ENCODE measurements at regions not wholly inside any gene's neighbourhood (a gene's known extent, or its start where the extent isn't known, plus 50 kb on each side); places are given as distances from the start of the nearest gene placed in this dataset.

DNA sequence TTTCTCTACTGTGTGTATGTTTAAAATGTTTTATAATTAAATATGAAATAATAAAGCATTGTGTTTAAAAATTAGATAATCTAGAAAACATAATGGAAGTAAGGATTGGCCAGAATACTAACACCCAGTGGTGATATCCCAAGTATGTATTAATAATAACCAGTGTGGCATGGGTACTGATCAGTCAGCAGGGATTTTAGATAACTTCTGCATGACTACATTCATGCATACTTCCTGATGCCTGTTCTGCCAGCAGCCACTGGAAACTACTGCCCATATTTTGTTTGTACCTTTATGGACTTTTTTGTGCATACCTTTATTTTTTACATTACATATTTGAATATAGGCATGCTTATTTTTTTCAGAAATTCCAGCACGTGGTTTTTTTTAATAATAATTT, 156.6 kb upstream of the TMEM196 start (continued):
- TF ChIP-seq, protein P1, sequence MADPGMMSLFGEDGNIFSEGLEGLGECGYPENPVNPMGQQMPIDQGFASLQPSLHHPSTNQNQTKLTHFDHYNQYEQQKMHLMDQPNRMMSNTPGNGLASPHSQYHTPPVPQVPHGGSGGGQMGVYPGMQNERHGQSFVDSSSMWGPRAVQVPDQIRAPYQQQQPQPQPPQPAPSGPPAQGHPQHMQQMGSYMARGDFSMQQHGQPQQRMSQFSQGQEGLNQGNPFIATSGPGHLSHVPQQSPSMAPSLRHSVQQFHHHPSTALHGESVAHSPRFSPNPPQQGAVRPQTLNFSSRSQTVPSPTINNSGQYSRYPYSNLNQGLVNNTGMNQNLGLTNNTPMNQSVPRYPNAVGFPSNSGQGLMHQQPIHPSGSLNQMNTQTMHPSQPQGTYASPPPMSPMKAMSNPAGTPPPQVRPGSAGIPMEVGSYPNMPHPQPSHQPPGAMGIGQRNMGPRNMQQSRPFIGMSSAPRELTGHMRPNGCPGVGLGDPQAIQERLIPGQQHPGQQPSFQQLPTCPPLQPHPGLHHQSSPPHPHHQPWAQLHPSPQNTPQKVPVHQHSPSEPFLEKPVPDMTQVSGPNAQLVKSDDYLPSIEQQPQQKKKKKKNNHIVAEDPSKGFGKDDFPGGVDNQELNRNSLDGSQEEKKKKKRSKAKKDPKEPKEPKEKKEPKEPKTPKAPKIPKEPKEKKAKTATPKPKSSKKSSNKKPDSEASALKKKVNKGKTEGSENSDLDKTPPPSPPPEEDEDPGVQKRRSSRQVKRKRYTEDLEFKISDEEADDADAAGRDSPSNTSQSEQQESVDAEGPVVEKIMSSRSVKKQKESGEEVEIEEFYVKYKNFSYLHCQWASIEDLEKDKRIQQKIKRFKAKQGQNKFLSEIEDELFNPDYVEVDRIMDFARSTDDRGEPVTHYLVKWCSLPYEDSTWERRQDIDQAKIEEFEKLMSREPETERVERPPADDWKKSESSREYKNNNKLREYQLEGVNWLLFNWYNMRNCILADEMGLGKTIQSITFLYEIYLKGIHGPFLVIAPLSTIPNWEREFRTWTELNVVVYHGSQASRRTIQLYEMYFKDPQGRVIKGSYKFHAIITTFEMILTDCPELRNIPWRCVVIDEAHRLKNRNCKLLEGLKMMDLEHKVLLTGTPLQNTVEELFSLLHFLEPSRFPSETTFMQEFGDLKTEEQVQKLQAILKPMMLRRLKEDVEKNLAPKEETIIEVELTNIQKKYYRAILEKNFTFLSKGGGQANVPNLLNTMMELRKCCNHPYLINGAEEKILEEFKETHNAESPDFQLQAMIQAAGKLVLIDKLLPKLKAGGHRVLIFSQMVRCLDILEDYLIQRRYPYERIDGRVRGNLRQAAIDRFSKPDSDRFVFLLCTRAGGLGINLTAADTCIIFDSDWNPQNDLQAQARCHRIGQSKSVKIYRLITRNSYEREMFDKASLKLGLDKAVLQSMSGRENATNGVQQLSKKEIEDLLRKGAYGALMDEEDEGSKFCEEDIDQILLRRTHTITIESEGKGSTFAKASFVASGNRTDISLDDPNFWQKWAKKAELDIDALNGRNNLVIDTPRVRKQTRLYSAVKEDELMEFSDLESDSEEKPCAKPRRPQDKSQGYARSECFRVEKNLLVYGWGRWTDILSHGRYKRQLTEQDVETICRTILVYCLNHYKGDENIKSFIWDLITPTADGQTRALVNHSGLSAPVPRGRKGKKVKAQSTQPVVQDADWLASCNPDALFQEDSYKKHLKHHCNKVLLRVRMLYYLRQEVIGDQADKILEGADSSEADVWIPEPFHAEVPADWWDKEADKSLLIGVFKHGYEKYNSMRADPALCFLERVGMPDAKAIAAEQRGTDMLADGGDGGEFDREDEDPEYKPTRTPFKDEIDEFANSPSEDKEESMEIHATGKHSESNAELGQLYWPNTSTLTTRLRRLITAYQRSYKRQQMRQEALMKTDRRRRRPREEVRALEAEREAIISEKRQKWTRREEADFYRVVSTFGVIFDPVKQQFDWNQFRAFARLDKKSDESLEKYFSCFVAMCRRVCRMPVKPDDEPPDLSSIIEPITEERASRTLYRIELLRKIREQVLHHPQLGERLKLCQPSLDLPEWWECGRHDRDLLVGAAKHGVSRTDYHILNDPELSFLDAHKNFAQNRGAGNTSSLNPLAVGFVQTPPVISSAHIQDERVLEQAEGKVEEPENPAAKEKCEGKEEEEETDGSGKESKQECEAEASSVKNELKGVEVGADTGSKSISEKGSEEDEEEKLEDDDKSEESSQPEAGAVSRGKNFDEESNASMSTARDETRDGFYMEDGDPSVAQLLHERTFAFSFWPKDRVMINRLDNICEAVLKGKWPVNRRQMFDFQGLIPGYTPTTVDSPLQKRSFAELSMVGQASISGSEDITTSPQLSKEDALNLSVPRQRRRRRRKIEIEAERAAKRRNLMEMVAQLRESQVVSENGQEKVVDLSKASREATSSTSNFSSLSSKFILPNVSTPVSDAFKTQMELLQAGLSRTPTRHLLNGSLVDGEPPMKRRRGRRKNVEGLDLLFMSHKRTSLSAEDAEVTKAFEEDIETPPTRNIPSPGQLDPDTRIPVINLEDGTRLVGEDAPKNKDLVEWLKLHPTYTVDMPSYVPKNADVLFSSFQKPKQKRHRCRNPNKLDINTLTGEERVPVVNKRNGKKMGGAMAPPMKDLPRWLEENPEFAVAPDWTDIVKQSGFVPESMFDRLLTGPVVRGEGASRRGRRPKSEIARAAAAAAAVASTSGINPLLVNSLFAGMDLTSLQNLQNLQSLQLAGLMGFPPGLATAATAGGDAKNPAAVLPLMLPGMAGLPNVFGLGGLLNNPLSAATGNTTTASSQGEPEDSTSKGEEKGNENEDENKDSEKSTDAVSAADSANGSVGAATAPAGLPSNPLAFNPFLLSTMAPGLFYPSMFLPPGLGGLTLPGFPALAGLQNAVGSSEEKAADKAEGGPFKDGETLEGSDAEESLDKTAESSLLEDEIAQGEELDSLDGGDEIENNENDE (IDR thresholded peaks at IDR 0.05; ENCODE audit: insufficient replicate concordance, low read length): no peak
- TF ChIP-seq RFX5 (IDR thresholded peaks at IDR 0.05; ENCODE audit: borderline replicate concordance, low read depth, low read length) (no peak), FOSL1 (IDR thresholded peaks at IDR 0.05; ENCODE audit: insufficient read depth, low read depth, low read length) (no peak), SP1 (IDR thresholded peaks at IDR 0.05; ENCODE audit: low read depth, low read length) (no peak), RXRA (IDR thresholded peaks at IDR 0.05; ENCODE audit: insufficient read depth, low read depth, low read length) (no peak), MAFK (IDR thresholded peaks at IDR 0.05; ENCODE audit: low read depth, low read length) (no peak), KDM1A (IDR thresholded peaks at IDR 0.05; ENCODE audit: borderline replicate concordance, low read length) (no peak), RBBP5 (IDR thresholded peaks at IDR 0.05; ENCODE audit: borderline replicate concordance, low read depth, low read length) (no peak), SUZ12 (IDR thresholded peaks at IDR 0.05; ENCODE audit: low read length) (no peak)
- TF ChIP-seq, protein P2, sequence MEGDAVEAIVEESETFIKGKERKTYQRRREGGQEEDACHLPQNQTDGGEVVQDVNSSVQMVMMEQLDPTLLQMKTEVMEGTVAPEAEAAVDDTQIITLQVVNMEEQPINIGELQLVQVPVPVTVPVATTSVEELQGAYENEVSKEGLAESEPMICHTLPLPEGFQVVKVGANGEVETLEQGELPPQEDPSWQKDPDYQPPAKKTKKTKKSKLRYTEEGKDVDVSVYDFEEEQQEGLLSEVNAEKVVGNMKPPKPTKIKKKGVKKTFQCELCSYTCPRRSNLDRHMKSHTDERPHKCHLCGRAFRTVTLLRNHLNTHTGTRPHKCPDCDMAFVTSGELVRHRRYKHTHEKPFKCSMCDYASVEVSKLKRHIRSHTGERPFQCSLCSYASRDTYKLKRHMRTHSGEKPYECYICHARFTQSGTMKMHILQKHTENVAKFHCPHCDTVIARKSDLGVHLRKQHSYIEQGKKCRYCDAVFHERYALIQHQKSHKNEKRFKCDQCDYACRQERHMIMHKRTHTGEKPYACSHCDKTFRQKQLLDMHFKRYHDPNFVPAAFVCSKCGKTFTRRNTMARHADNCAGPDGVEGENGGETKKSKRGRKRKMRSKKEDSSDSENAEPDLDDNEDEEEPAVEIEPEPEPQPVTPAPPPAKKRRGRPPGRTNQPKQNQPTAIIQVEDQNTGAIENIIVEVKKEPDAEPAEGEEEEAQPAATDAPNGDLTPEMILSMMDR (IDR thresholded peaks at IDR 0.05; ENCODE audit: control extremely low read depth in 1 of 3, insufficient read depth in 1 of 3, low read depth in 1 of 3, low read length in 3 of 3): no peak

Data from H1 (cell line).